Prostate gland (tissue), 2 donors: ENCODE measurements at regions not wholly inside any gene's neighbourhood (a gene's known extent, or its start where the extent isn't known, plus 50 kb on each side); places are given as distances from the start of the nearest gene placed in this dataset.

Experiments
- POLR2A ChIP-seq: fragments of 450-650 bp; IDR thresholded peaks from one replicate; pipeline ENCODE4 v1.6.1; 2016; ENCODE audit warnings: antibody characterized with exemption, mild to moderate bottlenecking
- TF ChIP-seq, protein P1 (sequence below), 4 experiments: fragments of 200-600 bp in 2 of 4; fragments of 450-650 bp in 2 of 4; sonication (generic) in 2 of 4; IDR thresholded peaks; 1 replicate in 3 of 4; 2 replicates in 1 of 4; pipeline ENCODE4 v1.5.1; 2016 to 2019; ENCODE audit warnings: antibody characterized with exemption in 4 of 4, mild to moderate bottlenecking in 2 of 4, moderate library complexity in 2 of 4

DNA sequence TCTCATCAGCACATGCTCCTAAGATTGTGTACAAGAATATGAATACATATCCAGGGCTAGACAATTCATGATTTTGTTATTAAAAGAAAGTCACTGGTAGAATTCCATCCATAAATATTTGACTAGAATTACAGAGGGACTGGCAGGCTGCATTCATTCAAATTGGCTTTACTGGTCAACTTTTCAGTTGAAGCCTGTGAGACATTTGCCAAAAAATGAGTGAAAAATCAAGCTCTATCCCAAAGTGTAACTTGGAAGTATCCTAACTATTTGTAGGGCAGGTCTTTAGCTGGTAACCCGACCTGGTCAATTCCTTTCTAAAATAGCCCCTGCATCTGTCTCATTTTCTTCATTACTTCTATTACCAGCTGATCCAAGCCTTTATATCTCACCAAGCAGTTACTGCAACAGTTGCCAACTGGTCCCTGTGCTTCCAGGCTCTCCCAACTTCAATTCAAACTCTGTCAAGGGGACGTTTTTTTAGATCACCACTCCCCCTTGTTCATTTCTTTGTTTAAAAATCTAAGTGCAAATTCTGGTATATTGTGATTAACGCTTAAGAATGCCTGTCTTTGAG is 173.1 kb upstream of the TBL1XR1 start:
- TF ChIP-seq, protein P1, sequence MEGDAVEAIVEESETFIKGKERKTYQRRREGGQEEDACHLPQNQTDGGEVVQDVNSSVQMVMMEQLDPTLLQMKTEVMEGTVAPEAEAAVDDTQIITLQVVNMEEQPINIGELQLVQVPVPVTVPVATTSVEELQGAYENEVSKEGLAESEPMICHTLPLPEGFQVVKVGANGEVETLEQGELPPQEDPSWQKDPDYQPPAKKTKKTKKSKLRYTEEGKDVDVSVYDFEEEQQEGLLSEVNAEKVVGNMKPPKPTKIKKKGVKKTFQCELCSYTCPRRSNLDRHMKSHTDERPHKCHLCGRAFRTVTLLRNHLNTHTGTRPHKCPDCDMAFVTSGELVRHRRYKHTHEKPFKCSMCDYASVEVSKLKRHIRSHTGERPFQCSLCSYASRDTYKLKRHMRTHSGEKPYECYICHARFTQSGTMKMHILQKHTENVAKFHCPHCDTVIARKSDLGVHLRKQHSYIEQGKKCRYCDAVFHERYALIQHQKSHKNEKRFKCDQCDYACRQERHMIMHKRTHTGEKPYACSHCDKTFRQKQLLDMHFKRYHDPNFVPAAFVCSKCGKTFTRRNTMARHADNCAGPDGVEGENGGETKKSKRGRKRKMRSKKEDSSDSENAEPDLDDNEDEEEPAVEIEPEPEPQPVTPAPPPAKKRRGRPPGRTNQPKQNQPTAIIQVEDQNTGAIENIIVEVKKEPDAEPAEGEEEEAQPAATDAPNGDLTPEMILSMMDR (IDR thresholded peaks at IDR 0.05), result no peak
- TF ChIP-seq POLR2A, result no peak
